ENCODE measurements at regions not wholly inside any gene's neighbourhood (a gene's known extent, or its start where the extent isn't known, plus 50 kb on each side); places are given as distances from the start of the nearest gene placed in this dataset.

GRCh38 chr2:142299021-142299420 is 168.2 kb upstream of the LRP1B start:
- Mint-ChIP-seq H3K9me3 (no peaks in the 10 kb centered on the region; a peak in 1 of 5 replicates), H3K4me3 (no peak overlapping the region), H3K27ac (no peak overlapping the region), H3K27me3 (ENCODE audit: low read depth) (no peaks in the 10 kb centered on the region), H3K4me1 (no peaks in the 10 kb centered on the region), H3K36me3 (ENCODE audit: insufficient read depth in 1 of 3, low read depth in 3 of 3) (no peaks in the 10 kb centered on the region; a peak in 1 of 7 replicates)
- no peak overlapping the region for H3K4me2 ChIP-seq (ENCODE audit: insufficient read depth, insufficient read length, low read length)
- no peaks in the 10 kb centered on the region for H3K4me1 ChIP-seq (ENCODE audit: insufficient read depth, low read length)
- H2AFZ ChIP-seq (ENCODE audit: low read length), result no peak overlapping the region
- no peak overlapping the region for H2AK5ac ChIP-seq (ENCODE audit: insufficient read length, low read length)
- no peak overlapping the region for H4K8ac ChIP-seq (replicated peaks; ENCODE audit: insufficient read length, low read depth, low read length)
- H3K18ac ChIP-seq (ENCODE audit: insufficient read length, low read depth, low read length), result no peak overlapping the region
- no peaks in the 10 kb centered on the region for H3K79me1 ChIP-seq (ENCODE audit: insufficient read depth, low read depth, low read length, poor library complexity, severe bottlenecking)
- no peak for DNase-seq
- H4K20me1 ChIP-seq (ENCODE audit: control insufficient read depth, insufficient read depth, insufficient read length), result no peaks in the 10 kb centered on the region
- H3K79me2 ChIP-seq (ENCODE audit: insufficient read depth, low read length), result no peaks in the 10 kb centered on the region
- H3K27ac ChIP-seq (ENCODE audit: insufficient read length, low read depth, low read length), result no peak overlapping the region
- H3K9ac ChIP-seq (ENCODE audit: extremely low read depth, insufficient read length, low read length), result no peak overlapping the region
- no peak overlapping the region for H2BK5ac ChIP-seq (ENCODE audit: insufficient read length, low read length)
- no peak overlapping the region for H2BK15ac ChIP-seq (ENCODE audit: low read depth, low read length)
- no peak overlapping the region for H3K23ac ChIP-seq (ENCODE audit: insufficient read length, low read depth, low read length)
- no peaks in the 10 kb centered on the region for H3K27me3 ChIP-seq (ENCODE audit: insufficient read depth, low read length)
- no peak overlapping the region for H2BK20ac ChIP-seq (ENCODE audit: low read depth, low read length, poor library complexity, severe bottlenecking)
- H3K9me3 ChIP-seq (ENCODE audit: control insufficient read depth, low read depth, low read length), result no peaks in the 10 kb centered on the region
- H2BK120ac ChIP-seq (ENCODE audit: low read depth, low read length, poor library complexity, severe bottlenecking), result no peak overlapping the region
- H2BK12ac ChIP-seq (ENCODE audit: insufficient read length, low read depth, low read length), result no peak overlapping the region
- no peak overlapping the region for H3K14ac ChIP-seq (ENCODE audit: insufficient read depth, low read length)
- no peak overlapping the region for H3K4ac ChIP-seq (ENCODE audit: low read depth, low read length)
- H3T11ph ChIP-seq (ENCODE audit: low read length), result no peak overlapping the region
- no peaks in the 10 kb centered on the region for H3K23me2 ChIP-seq (ENCODE audit: insufficient read length, low read depth, low read length, poor library complexity, severe bottlenecking)
- TF ChIP-seq CTCF (conservative IDR thresholded peaks at IDR 0.05), result no peak
- no peak overlapping the region for H4K5ac ChIP-seq (ENCODE audit: insufficient read length, low read depth, low read length)
- H4K91ac ChIP-seq (ENCODE audit: insufficient read length, low read depth, low read length), result no peak overlapping the region
- no peak overlapping the region for H3K56ac ChIP-seq (ENCODE audit: insufficient read length, low read depth, low read length)

Data from H9 (cell line).